Endodermal cell (in vitro differentiated cells): ENCODE measurements at regions not wholly inside any gene's neighbourhood (a gene's known extent, or its start where the extent isn't known, plus 50 kb on each side); places are given as distances from the start of the nearest gene placed in this dataset.

Experiments used
- DNase-seq: peaks from one replicate; pipeline ENCODE4 v3.0.0-alpha.2; 2017
- H3K27ac ChIP-seq: 2 replicates; pipeline ENCODE4 v1.5.1; 2013; ENCODE audit warnings: mild to moderate bottlenecking, low read depth, low read length, moderate library complexity
- H3K27me3 ChIP-seq: 2 replicates; pipeline ENCODE4 v1.6.1; 2013; ENCODE audit warnings: mild to moderate bottlenecking, low read length, moderate library complexity; ENCODE audit not compliant: insufficient read depth, control insufficient read depth, poor library complexity, severe bottlenecking
- H3K36me3 ChIP-seq: 2 replicates; pipeline ENCODE4 v1.7.0; 2013; ENCODE audit warnings: mild to moderate bottlenecking, low read length, moderate library complexity; ENCODE audit not compliant: control insufficient read depth, insufficient read depth
- H3K4me1 ChIP-seq: one replicate; pipeline ENCODE4 v1.7.0; 2013; ENCODE audit warnings: low read length; ENCODE audit not compliant: control insufficient read depth, insufficient read depth
- H3K4me3 ChIP-seq: 2 replicates; pipeline ENCODE4 v1.5.1; 2013; ENCODE audit warnings: mild to moderate bottlenecking, low read length, moderate library complexity
- H3K9ac ChIP-seq: 2 replicates; pipeline ENCODE4 v1.6.1; 2013; ENCODE audit warnings: mild to moderate bottlenecking, low read length, moderate library complexity; ENCODE audit not compliant: poor library complexity, severe bottlenecking; ENCODE audit errors: extremely low read depth
- H3K9me3 ChIP-seq: 2 replicates; pipeline ENCODE4 v1.6.1; 2013; ENCODE audit warnings: mild to moderate bottlenecking, low read length, moderate library complexity; ENCODE audit not compliant: control insufficient read depth
- H3K27ac Mint-ChIP-seq: 2 replicates; pipeline ENCODE4 v1.8.0; 2020; ENCODE audit warnings: mixed read lengths
- H3K27me3 Mint-ChIP-seq: 2 replicates; pipeline ENCODE4 v1.8.0; 2021; ENCODE audit warnings: mild to moderate bottlenecking, mixed read lengths; ENCODE audit not compliant: insufficient read depth
- H3K36me3 Mint-ChIP-seq: 2 replicates; pipeline ENCODE4 v1.8.0; 2020; ENCODE audit warnings: low read depth, mixed read lengths
- H3K4me1 Mint-ChIP-seq: 2 replicates; pipeline ENCODE4 v1.8.0; 2020; ENCODE audit warnings: mixed read lengths
- H3K4me3 Mint-ChIP-seq: 2 replicates; pipeline ENCODE4 v1.8.0; 2020; ENCODE audit warnings: mild to moderate bottlenecking, moderate library complexity, mixed read lengths
- H3K9me3 Mint-ChIP-seq: 2 replicates; pipeline ENCODE4 v1.8.0; 2020; ENCODE audit warnings: mild to moderate bottlenecking, mixed read lengths
- CTCF ChIP-seq: fragments of 200-600 bp; sonication (generic); conservative IDR thresholded peaks from 2 replicates; pipeline ENCODE4 v1.5.0; 2021; ENCODE audit warnings: antibody characterized with exemption, mild to moderate bottlenecking
- WGBS, 2 experiments: methylation state at CpG; one replicate each; pipeline versions ENCODE4 v1.1.5 to v1.1.7; 2013; ENCODE audit warnings: missing lambda C conversion rate in 2 of 2, mixed read lengths in 1 of 2; ENCODE audit not compliant: insufficient coverage in 1 of 2, insufficient read length in 1 of 2; 5-methylcytosine and 5-hydroxymethylcytosine counted together

GRCh38 chr4:187516224-187516623 is 479.3 kb upstream of the ZFP42 start:
- DNase-seq: no peak
- Mint-ChIP-seq H3K27me3 (no peaks in the 10 kb centered on the region), H3K4me1 (no peaks in the 10 kb centered on the region), H3K36me3 (no peaks in the 10 kb centered on the region), H3K9me3 (no peaks in the 10 kb centered on the region), H3K4me3 (no peak overlapping the region), H3K27ac (no peak overlapping the region)
- no peak overlapping the region for H3K4me3 ChIP-seq
- 97 to 100% methylated on average over 1 of the region's 1 CpG for WGBS, 2 experiments
- TF ChIP-seq CTCF: no peak
- no peaks in the 10 kb centered on the region for H3K36me3 ChIP-seq
- H3K27me3 ChIP-seq: no peaks in the 10 kb centered on the region
- H3K4me1 ChIP-seq: no peaks in the 10 kb centered on the region
- H3K27ac ChIP-seq: no peak overlapping the region
- H3K9me3 ChIP-seq: no peaks in the 10 kb centered on the region
- H3K9ac ChIP-seq: no peak overlapping the region

- Mint-ChIP-seq H3K4me1 (peaks cover 3% of the 10 kb centered on the region), H3K36me3 (no peaks in the 10 kb centered on the region), H3K4me3 (no peak overlapping the region), H3K27me3 (no peaks in the 10 kb centered on the region), H3K9me3 (peaks cover 1% of the 10 kb centered on the region), H3K27ac (no peak overlapping the region)
- TF ChIP-seq CTCF: no peak
- Histone ChIP-seq H3K4me1 (no peaks in the 10 kb centered on the region), H3K27me3 (no peaks in the 10 kb centered on the region), H3K36me3 (no peaks in the 10 kb centered on the region), H3K9ac (no peak overlapping the region), H3K4me3 (no peak overlapping the region), H3K9me3 (no peaks in the 10 kb centered on the region), H3K27ac (no peak overlapping the region)
- DNase-seq: no peak
- WGBS, 2 experiments: 89 to 94% methylated on average over 5 to 6 of the region's 6 CpGs
Measured at GRCh38 chr4:187541666-187542065, 453.9 kb upstream of the ZFP42 start.

GRCh38 chr4:187544461-187545053 is 451.0 kb upstream of the ZFP42 start:
- Mint-ChIP-seq H3K36me3 (no peaks in the 10 kb centered on the region), H3K27me3 (no peaks in the 10 kb centered on the region), H3K27ac (no peak overlapping the region), H3K4me1 (peaks cover 3% of the 10 kb centered on the region), H3K9me3 (peaks cover 1% of the 10 kb centered on the region), H3K4me3 (no peak overlapping the region)
- H3K27ac ChIP-seq: no peak overlapping the region
- no peaks in the 10 kb centered on the region for H3K36me3 ChIP-seq
- no peak overlapping the region for H3K4me3 ChIP-seq
- no peaks in the 10 kb centered on the region for H3K27me3 ChIP-seq
- TF ChIP-seq CTCF: no peak
- no peak overlapping the region for H3K9ac ChIP-seq
- 93 to 95% methylated on average over 3 to 4 of the region's 4 CpGs for WGBS, 2 experiments
- H3K9me3 ChIP-seq: no peaks in the 10 kb centered on the region
- DNase-seq: no peak
- H3K4me1 ChIP-seq: no peaks in the 10 kb centered on the region
